ENCODE measurements at regions not wholly inside any gene's neighbourhood (a gene's known extent, or its start where the extent isn't known, plus 50 kb on each side); places are given as distances from the start of the nearest gene placed in this dataset.

DNA sequence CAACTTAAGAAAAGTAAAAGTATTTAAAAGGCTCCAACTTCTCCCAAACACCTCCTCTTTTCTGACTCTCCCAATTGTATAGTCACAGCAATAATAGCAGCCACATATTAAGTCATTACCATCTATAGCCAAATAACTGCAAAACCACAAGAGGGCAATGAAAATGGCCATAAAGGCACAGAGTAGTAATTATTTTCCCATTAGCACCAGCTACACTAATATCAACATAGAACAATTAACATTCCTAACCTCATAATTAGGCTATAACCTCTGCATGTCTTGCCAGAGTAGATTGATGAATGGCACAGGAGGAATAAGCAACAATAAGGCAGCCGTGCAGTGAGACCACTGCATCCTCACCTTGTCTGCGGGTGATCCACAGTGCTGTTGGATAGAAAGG, 226.4 kb upstream of the SERP2 start:
- no peak overlapping the region for H2BK120ac ChIP-seq (replicated peaks; ENCODE audit: low read depth, low read length)
- H3K79me2 ChIP-seq (ENCODE audit: control insufficient read depth in 1 of 2, insufficient read depth in 2 of 2, low read length in 2 of 2): no peaks in the 10 kb centered on the region
- no peak overlapping the region for H3K27ac ChIP-seq (ENCODE audit: low read depth, low read length)
- FAIRE-seq (no peak), DNase-seq (ENCODE audit: low read depth in 1 of 2, low spot score in 2 of 2) (no peak)
- no peaks in the 10 kb centered on the region for H4K20me1 ChIP-seq (replicated peaks in 1 of 2; ENCODE audit: control insufficient read depth in 1 of 2, insufficient read depth in 2 of 2, low read length in 2 of 2)
- no peaks in the 10 kb centered on the region for H3K36me3 ChIP-seq (ENCODE audit: control insufficient read depth in 2 of 4, insufficient read depth in 4 of 4, low read length in 3 of 4)
- no peak overlapping the region for H3K9ac ChIP-seq (replicated peaks in 1 of 4; ENCODE audit: extremely low read depth in 1 of 4, low read depth in 3 of 4, low read length in 3 of 4)
- H3K27me3 ChIP-seq (replicated peaks in 1 of 4; ENCODE audit: control insufficient read depth in 3 of 4, extremely low read depth in 1 of 4, insufficient read depth in 3 of 4, low read length in 3 of 4): no peaks in the 10 kb centered on the region; a peak in 1 of 7 replicates
- H2BK20ac ChIP-seq (ENCODE audit: low read length): no peak overlapping the region
- H2AFZ ChIP-seq (ENCODE audit: low read length): no peak overlapping the region
- ChIA-PET POLR2A (ENCODE audit: partially characterized antibody) (interaction anchor here (1.3 kb wide), 1 partner anchor 288 kb away, joined by 4 read pairs; no protein-coding TSS in a partner anchor), CTCF (ENCODE audit: partially characterized antibody) (interaction anchor here (0.7 to 1.5 kb wide), 5 partner anchors 8 to 133 kb away, joined by 3 to 4 read pairs (median 3); no protein-coding TSS in a partner anchor)
- H3K9me3 ChIP-seq (ENCODE audit: insufficient read depth in 2 of 2, low read depth in 1 of 2, low read length in 1 of 2): no peaks in the 10 kb centered on the region
- H3K23me2 ChIP-seq (ENCODE audit: low read depth, low read length): peaks cover 3% of the 10 kb centered on the region
- no peak overlapping the region for H3K4ac ChIP-seq (replicated peaks; ENCODE audit: insufficient read length, low read depth, low read length)
- H3K4me2 ChIP-seq (ENCODE audit: insufficient read depth in 1 of 2, low read depth in 2 of 2, low read length in 2 of 2): no peak overlapping the region
- no peak overlapping the region for H2AK5ac ChIP-seq (ENCODE audit: low read depth, low read length)
- no peak overlapping the region for H3K4me3 ChIP-seq (ENCODE audit: extremely low read depth in 1 of 4, insufficient read depth in 2 of 4, low read depth in 3 of 4, low read length in 4 of 4)
- H4K5ac ChIP-seq (ENCODE audit: insufficient read length, low read depth, low read length): no peak overlapping the region
- H2BK12ac ChIP-seq (ENCODE audit: low read depth, low read length): no peak overlapping the region
- H3K14ac ChIP-seq (ENCODE audit: insufficient read length): no peak overlapping the region
- H4K91ac ChIP-seq (replicated peaks; ENCODE audit: insufficient read length, low read length): no peak overlapping the region
- no peak overlapping the region for H3K23ac ChIP-seq (ENCODE audit: insufficient read length)
- H3K4me1 ChIP-seq (replicated peaks in 1 of 4; ENCODE audit: control insufficient read depth in 3 of 4, insufficient read depth in 4 of 4, low read length in 3 of 4): no peaks in the 10 kb centered on the region
- H3K79me1 ChIP-seq (ENCODE audit: low read depth, low read length): no peaks in the 10 kb centered on the region
- no peak overlapping the region for H4K8ac ChIP-seq (ENCODE audit: extremely low read depth, insufficient read depth, low read length)
- H2BK5ac ChIP-seq (ENCODE audit: low read depth, low read length): no peak overlapping the region
- no peak overlapping the region for H2BK15ac ChIP-seq (ENCODE audit: low read length)
- WGBS, 2 experiments (ENCODE audit: extremely low coverage in 1 of 2, insufficient coverage in 1 of 2, insufficient read length in 1 of 2, insufficient replicate concordance in 2 of 2, low coverage in 1 of 2, low lambda C conversion rate in 2 of 2, missing lambda C conversion rate in 1 of 2): 90% methylated on average over 2 of the region's 2 CpGs; no CpG with 5 or more reads in 1 of the 2 experiments
- H3K56ac ChIP-seq (replicated peaks; ENCODE audit: insufficient read length, low read depth, low read length): no peak overlapping the region
- no peak overlapping the region for H3K18ac ChIP-seq (ENCODE audit: extremely low read depth, low read length)
- TF ChIP-seq RXRA (IDR thresholded peaks at IDR 0.05; ENCODE audit: insufficient read depth, low read depth, low read length) (no peak), RAD21 (IDR thresholded peaks at IDR 0.05 in 1 of 2, conservative IDR thresholded peaks at IDR 0.05 in 1 of 2; ENCODE audit: low read depth in 2 of 2, low read length in 2 of 2) (no peak), CHD2 (IDR thresholded peaks at IDR 0.05; ENCODE audit: low read length) (no peak), KDM5A (IDR thresholded peaks at IDR 0.05; ENCODE audit: low read length) (no peak), NRF1 (IDR thresholded peaks at IDR 0.05; ENCODE audit: low read depth, low read length) (no peak), SP2 (IDR thresholded peaks at IDR 0.05; ENCODE audit: low read length) (no peak), CEBPB (IDR thresholded peaks at IDR 0.05; ENCODE audit: low read depth, low read length) (no peak), TCF12 (IDR thresholded peaks at IDR 0.05; ENCODE audit: low read depth, low read length) (no peak), POU5F1 (IDR thresholded peaks at IDR 0.05; ENCODE audit: low read depth, low read length) (no peak), EP300 (IDR thresholded peaks at IDR 0.05; ENCODE audit: borderline replicate concordance in 1 of 2, low read depth in 2 of 2, low read length in 2 of 2) (no peak), BACH1 (IDR thresholded peaks at IDR 0.05; ENCODE audit: low read length) (no peak)
- TF ChIP-seq, protein P1, sequence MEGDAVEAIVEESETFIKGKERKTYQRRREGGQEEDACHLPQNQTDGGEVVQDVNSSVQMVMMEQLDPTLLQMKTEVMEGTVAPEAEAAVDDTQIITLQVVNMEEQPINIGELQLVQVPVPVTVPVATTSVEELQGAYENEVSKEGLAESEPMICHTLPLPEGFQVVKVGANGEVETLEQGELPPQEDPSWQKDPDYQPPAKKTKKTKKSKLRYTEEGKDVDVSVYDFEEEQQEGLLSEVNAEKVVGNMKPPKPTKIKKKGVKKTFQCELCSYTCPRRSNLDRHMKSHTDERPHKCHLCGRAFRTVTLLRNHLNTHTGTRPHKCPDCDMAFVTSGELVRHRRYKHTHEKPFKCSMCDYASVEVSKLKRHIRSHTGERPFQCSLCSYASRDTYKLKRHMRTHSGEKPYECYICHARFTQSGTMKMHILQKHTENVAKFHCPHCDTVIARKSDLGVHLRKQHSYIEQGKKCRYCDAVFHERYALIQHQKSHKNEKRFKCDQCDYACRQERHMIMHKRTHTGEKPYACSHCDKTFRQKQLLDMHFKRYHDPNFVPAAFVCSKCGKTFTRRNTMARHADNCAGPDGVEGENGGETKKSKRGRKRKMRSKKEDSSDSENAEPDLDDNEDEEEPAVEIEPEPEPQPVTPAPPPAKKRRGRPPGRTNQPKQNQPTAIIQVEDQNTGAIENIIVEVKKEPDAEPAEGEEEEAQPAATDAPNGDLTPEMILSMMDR (IDR thresholded peaks at IDR 0.05; ENCODE audit: control extremely low read depth in 1 of 3, insufficient read depth in 1 of 3, low read depth in 1 of 3, low read length in 3 of 3): no peak
